ENCODE measurements at regions not wholly inside any gene's neighbourhood (a gene's known extent, or its start where the extent isn't known, plus 50 kb on each side); places are given as distances from the start of the nearest gene placed in this dataset.

GRCh38 chr5:169412831-169413230, 111.9 kb upstream of the SLIT3 start:
- H3K9me3 ChIP-seq (ENCODE audit: control insufficient read depth in 1 of 2, insufficient read depth in 1 of 2, low read depth in 1 of 2, low read length in 2 of 2) = no peaks in the 10 kb centered on the region
- no peaks in the 10 kb centered on the region for H4K20me1 ChIP-seq (ENCODE audit: insufficient read depth)
- no peak overlapping the region for H3K4me3 ChIP-seq (replicated peaks in 1 of 2; ENCODE audit: low read depth in 1 of 2, low read length in 2 of 2)
- ChIA-PET CTCF (no interaction called here), POLR2A (no interaction called here), RAD21 (ENCODE audit: low non-redundant PET in 1 of 2, low total read pairs in 2 of 2, uncharacterized antibody in 2 of 2, unreplicated experiment in 2 of 2) (no interaction called here)
- ATAC-seq (no peak), DNase-seq (ENCODE audit: low read depth, low spot score) (no peak)
- TF ChIP-seq YY1 (IDR thresholded peaks at IDR 0.05; ENCODE audit: extremely low read depth, insufficient replicate concordance, low read depth, low read length) (no peak), SP1 (IDR thresholded peaks at IDR 0.05; ENCODE audit: low read depth) (no peak), CTCF (IDR thresholded peaks at IDR 0.05 in 2 of 3, conservative IDR thresholded peaks at IDR 0.05 in 1 of 3; ENCODE audit: borderline replicate concordance in 1 of 3, insufficient read depth in 1 of 3, low read depth in 2 of 3, low read length in 2 of 3) (no peak), POLR2AphosphoS5 (IDR thresholded peaks at IDR 0.05; ENCODE audit: low read depth, low read length) (no peak), CEBPB (IDR thresholded peaks at IDR 0.05; ENCODE audit: low read depth) (no peak), EZH2 (IDR thresholded peaks at IDR 0.05) (no peak), ZFX (IDR thresholded peaks at IDR 0.05) (no peak), MAX (IDR thresholded peaks at IDR 0.05) (no peak), CBX3 (IDR thresholded peaks at IDR 0.05; ENCODE audit: low read depth) (no peak), SRF (IDR thresholded peaks at IDR 0.05; ENCODE audit: low read depth) (no peak), ELF1 (IDR thresholded peaks at IDR 0.05; ENCODE audit: borderline replicate concordance, low read depth) (no peak), ATF3 (IDR thresholded peaks at IDR 0.05) (no peak), EZH2phosphoT487 (IDR thresholded peaks at IDR 0.05; ENCODE audit: borderline replicate concordance) (no peak), SIN3A (IDR thresholded peaks at IDR 0.05; ENCODE audit: low read depth) (no peak), ZNF274 (IDR thresholded peaks at IDR 0.05; ENCODE audit: low read depth, low read length) (no peak), EGR1 (IDR thresholded peaks at IDR 0.05; ENCODE audit: low read depth) (no peak), TCF7L2 (IDR thresholded peaks at IDR 0.05; ENCODE audit: borderline replicate concordance, extremely low read depth, insufficient read depth, insufficient read length) (no peak), ZBTB33 (IDR thresholded peaks at IDR 0.05; ENCODE audit: extremely low read depth, insufficient replicate concordance, low read length) (no peak)
- no peak overlapping the region for H3K9ac ChIP-seq (ENCODE audit: low read length)
- no peaks in the 10 kb centered on the region for H3K4me1 ChIP-seq (ENCODE audit: control insufficient read depth in 1 of 2, insufficient read depth in 2 of 2, low read length in 2 of 2)
- H3K79me2 ChIP-seq (ENCODE audit: insufficient read depth, low read length) = no peaks in the 10 kb centered on the region
- intact Hi-C loops (cut with micrococcal nuclease) = no loop called here
- H3K4me2 ChIP-seq (ENCODE audit: low read length) = no peak overlapping the region
- no TSS peak for BruUV-seq (replicated peaks)
- no peak overlapping the region for H2AFZ ChIP-seq (ENCODE audit: low read depth, low read length, poor library complexity, severe bottlenecking)
- H3K9me2 ChIP-seq (ENCODE audit: insufficient read depth) = no peaks in the 10 kb centered on the region
- H3K27ac ChIP-seq (ENCODE audit: low read depth, low read length) = no peak overlapping the region
- peaks cover 3% of the 10 kb centered on the region; the same call in 1 of the 2 replicates for H3K27me3 ChIP-seq (ENCODE audit: insufficient read depth, low read length)
- no peaks in the 10 kb centered on the region for H3K36me3 ChIP-seq (ENCODE audit: control insufficient read depth in 1 of 2, insufficient read depth in 2 of 2, low read length in 2 of 2)

Measured in HCT116 (cell line).